Prostate gland (tissue), 1 donor: ENCODE measurements at regions not wholly inside any gene's neighbourhood (a gene's known extent, or its start where the extent isn't known, plus 50 kb on each side); places are given as distances from the start of the nearest gene placed in this dataset.

Experiments used
- POLR2A ChIP-seq: fragments of 450-650 bp; IDR thresholded peaks from one replicate; pipeline ENCODE4 v1.6.1; 2016; ENCODE audit warnings: antibody characterized with exemption, mild to moderate bottlenecking
- POLR2AphosphoS5 ChIP-seq: sonication (generic); formaldehyde crosslinking; IDR thresholded peaks from one replicate; pipeline ENCODE4 v1.6.1; 2017; ENCODE audit warnings: antibody characterized with exemption

GRCh38 chr20:11356061-11356460 is 561.6 kb upstream of the BTBD3 start:
- TF ChIP-seq POLR2A (no peak), POLR2AphosphoS5 (no peak)
